ENCODE measurements at regions not wholly inside any gene's neighbourhood (a gene's known extent, or its start where the extent isn't known, plus 50 kb on each side); places are given as distances from the start of the nearest gene placed in this dataset.

DNA sequence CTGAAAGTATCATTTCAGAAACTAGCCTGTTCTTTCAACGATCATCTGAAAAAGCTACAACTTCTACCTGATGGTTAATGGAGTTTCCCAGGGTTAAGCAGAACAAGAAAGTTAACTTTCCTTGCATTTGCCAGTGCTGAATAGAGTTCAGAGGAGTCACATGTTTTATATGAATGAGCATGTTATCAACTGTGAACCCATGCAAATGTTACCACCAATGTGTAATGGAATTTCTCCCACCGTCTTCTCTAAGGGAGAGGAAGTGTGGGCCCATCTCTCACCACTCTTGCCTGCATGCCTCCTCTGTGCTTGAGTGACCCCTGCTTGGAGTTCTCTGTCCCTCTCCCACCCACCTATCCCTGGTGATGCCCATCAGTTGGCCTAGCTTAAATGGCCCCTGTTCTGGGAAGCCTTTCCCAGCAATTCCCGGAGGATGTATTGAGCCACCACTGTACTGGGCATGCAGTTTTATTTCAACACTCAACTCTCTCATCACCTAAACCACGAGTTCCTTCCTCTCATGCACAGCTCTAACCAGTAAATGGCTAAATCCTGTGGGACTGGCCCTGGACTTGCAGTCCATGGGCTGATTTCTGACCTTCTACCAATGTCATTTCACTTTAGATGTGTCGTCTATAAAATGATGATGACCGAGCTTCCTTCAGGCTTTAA is 159.8 kb downstream of the RPAP3 start:
- TF ChIP-seq, protein P1, sequence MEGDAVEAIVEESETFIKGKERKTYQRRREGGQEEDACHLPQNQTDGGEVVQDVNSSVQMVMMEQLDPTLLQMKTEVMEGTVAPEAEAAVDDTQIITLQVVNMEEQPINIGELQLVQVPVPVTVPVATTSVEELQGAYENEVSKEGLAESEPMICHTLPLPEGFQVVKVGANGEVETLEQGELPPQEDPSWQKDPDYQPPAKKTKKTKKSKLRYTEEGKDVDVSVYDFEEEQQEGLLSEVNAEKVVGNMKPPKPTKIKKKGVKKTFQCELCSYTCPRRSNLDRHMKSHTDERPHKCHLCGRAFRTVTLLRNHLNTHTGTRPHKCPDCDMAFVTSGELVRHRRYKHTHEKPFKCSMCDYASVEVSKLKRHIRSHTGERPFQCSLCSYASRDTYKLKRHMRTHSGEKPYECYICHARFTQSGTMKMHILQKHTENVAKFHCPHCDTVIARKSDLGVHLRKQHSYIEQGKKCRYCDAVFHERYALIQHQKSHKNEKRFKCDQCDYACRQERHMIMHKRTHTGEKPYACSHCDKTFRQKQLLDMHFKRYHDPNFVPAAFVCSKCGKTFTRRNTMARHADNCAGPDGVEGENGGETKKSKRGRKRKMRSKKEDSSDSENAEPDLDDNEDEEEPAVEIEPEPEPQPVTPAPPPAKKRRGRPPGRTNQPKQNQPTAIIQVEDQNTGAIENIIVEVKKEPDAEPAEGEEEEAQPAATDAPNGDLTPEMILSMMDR (conservative IDR thresholded peaks at IDR 0.05; ENCODE audit: low read depth, low read length) = no peak
- TF ChIP-seq EZH2phosphoT487 (IDR thresholded peaks at IDR 0.05; ENCODE audit: borderline replicate concordance, low read length) (no peak), EZH2 (IDR thresholded peaks at IDR 0.05; ENCODE audit: low read length, unreplicated experiment) (no peak)

Data from PC-3 (cell line).